DLD1 (cell line): ENCODE measurements at regions not wholly inside any gene's neighbourhood (a gene's known extent, or its start where the extent isn't known, plus 50 kb on each side); places are given as distances from the start of the nearest gene placed in this dataset.

Source experiments
- in situ Hi-C: cut with HindIII; loops from 2 replicates; pipeline ENCODE4 v1.10.0; 2017; ENCODE audit warnings: low sequenced_read_pairs

- in situ Hi-C loops: no loop called here
Measured at GRCh38 chr1:199857108-199857507, 170.4 kb upstream of the NR5A2 start.

GRCh38 chr1:199857516-199857915 is 170.0 kb upstream of the NR5A2 start:
- in situ Hi-C loops: no loop called here

- in situ Hi-C loops: no loop called here
Measured at GRCh38 chr1:199858171-199858570, 169.3 kb upstream of the NR5A2 start.

GRCh38 chr1:199858856-199859255 is 168.7 kb upstream of the NR5A2 start:
- in situ Hi-C loops: no loop called here

GRCh38 chr1:199859491-199859933 is 168.0 kb upstream of the NR5A2 start:
- in situ Hi-C loops: no loop called here

- in situ Hi-C loops: no loop called here
Measured at GRCh38 chr1:199861020-199861795, 166.3 kb upstream of the NR5A2 start.

- in situ Hi-C loops: no loop called here
Measured at GRCh38 chr1:199862047-199862446, 165.5 kb upstream of the NR5A2 start.

- in situ Hi-C loops: no loop called here
Measured at GRCh38 chr1:199866210-199866617, 161.3 kb upstream of the NR5A2 start.

- in situ Hi-C loops: no loop called here
Measured at GRCh38 chr1:199867601-199868000, 159.9 kb upstream of the NR5A2 start.

- in situ Hi-C loops: no loop called here
Measured at GRCh38 chr1:199868777-199869176, 158.7 kb upstream of the NR5A2 start.

GRCh38 chr1:199875337-199875736 is 152.2 kb upstream of the NR5A2 start:
- in situ Hi-C loops: no loop called here

- in situ Hi-C loops: no loop called here
Measured at GRCh38 chr1:199875856-199876255, 151.7 kb upstream of the NR5A2 start.

- in situ Hi-C loops: no loop called here
Measured at GRCh38 chr1:199877526-199878384, 149.8 kb upstream of the NR5A2 start.

- in situ Hi-C loops: no loop called here
Measured at GRCh38 chr1:199878823-199879222, 148.7 kb upstream of the NR5A2 start.

- in situ Hi-C loops: no loop called here
Measured at GRCh38 chr1:199898654-199899053, 128.9 kb upstream of the NR5A2 start.

- in situ Hi-C loops: no loop called here
Measured at GRCh38 chr1:199901341-199901740, 126.2 kb upstream of the NR5A2 start.

GRCh38 chr1:199907361-199907760 is 120.1 kb upstream of the NR5A2 start:
- in situ Hi-C loops: no loop called here

GRCh38 chr1:199909137-199909536 is 118.4 kb upstream of the NR5A2 start:
- in situ Hi-C loops: no loop called here

GRCh38 chr1:199913318-199913717 is 114.2 kb upstream of the NR5A2 start:
- in situ Hi-C loops: no loop called here

- in situ Hi-C loops: no loop called here
Measured at GRCh38 chr1:199914546-199914945, 113.0 kb upstream of the NR5A2 start.

- in situ Hi-C loops: no loop called here
Measured at GRCh38 chr1:199918196-199918769, 109.2 kb upstream of the NR5A2 start.

GRCh38 chr1:199920635-199921034 is 106.9 kb upstream of the NR5A2 start:
- in situ Hi-C loops: no loop called here
